GM13977 (cell line): ENCODE measurements at regions not wholly inside any gene's neighbourhood (a gene's known extent, or its start where the extent isn't known, plus 50 kb on each side); places are given as distances from the start of the nearest gene placed in this dataset.

Experiments used
- DNase-seq: peaks from one replicate; pipeline ENCODE4 v3.0.0; 2012; ENCODE audit warnings: low spot score
- in situ Hi-C: fragments of 300-500 bp; cut with MboI; formaldehyde crosslinking; loops from one replicate; pipeline ENCODE4 v1.12.0; 2022; ENCODE audit warnings: low sequenced_read_pairs, low pct_unique_long_range_greater_than_20kb, mixed read lengths, inconsistent platforms; ENCODE audit not compliant: unreplicated experiment
- TF ChIP-seq, protein P1 (sequence below): IDR thresholded peaks from 2 replicates; pipeline ENCODE4 v1.5.1; 2012; ENCODE audit warnings: mild to moderate bottlenecking, control low read depth; ENCODE audit not compliant: insufficient read depth; ENCODE audit errors: extremely low read depth, missing control alignments

DNA sequence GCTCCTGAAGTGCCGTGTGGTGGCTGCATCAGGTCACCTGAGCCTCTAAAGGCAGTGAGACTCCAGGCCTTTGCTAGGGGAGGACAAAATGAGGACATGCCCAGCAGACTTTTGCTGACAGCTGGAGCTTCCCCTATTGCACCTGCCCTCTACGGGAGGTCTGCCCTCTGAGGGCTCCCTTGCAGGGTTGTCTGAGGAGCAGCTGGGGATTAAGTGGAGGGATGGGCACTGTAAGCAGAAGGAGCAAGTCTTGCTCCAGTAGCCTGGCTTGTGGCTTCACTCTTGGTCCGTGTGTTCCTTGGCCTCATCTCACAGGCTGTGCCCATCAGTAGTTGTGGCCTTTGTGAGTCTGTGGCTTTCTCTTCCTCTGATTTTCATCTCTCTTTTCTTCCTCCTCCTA is 66.9 kb upstream of the NRXN3 start:
- DNase-seq = no peak
- in situ Hi-C loops = no loop called here
- TF ChIP-seq, protein P1, sequence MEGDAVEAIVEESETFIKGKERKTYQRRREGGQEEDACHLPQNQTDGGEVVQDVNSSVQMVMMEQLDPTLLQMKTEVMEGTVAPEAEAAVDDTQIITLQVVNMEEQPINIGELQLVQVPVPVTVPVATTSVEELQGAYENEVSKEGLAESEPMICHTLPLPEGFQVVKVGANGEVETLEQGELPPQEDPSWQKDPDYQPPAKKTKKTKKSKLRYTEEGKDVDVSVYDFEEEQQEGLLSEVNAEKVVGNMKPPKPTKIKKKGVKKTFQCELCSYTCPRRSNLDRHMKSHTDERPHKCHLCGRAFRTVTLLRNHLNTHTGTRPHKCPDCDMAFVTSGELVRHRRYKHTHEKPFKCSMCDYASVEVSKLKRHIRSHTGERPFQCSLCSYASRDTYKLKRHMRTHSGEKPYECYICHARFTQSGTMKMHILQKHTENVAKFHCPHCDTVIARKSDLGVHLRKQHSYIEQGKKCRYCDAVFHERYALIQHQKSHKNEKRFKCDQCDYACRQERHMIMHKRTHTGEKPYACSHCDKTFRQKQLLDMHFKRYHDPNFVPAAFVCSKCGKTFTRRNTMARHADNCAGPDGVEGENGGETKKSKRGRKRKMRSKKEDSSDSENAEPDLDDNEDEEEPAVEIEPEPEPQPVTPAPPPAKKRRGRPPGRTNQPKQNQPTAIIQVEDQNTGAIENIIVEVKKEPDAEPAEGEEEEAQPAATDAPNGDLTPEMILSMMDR = no peak

DNA sequence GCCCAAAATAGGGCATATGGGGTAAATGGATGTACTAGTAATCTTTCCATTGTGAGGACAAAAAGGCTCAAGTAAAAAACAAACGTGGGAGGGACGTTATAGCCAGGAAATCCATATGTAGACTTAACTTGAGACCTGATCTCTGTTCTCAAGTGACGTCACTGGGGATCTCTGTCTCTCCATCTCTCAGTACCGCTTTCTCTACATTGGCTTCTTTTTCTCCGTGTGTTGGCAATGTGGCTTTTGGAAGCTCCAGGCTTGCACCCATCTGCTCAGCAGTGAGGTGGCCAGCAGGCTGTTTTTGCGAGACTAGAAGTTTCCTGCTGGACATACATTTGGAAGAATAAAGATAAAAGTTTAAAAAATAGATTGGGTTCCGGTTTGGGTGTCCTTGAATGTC is 66.0 kb upstream of the NRXN3 start:
- in situ Hi-C loops = no loop called here
- no peak for DNase-seq
- TF ChIP-seq, protein P1 = no peak

DNA sequence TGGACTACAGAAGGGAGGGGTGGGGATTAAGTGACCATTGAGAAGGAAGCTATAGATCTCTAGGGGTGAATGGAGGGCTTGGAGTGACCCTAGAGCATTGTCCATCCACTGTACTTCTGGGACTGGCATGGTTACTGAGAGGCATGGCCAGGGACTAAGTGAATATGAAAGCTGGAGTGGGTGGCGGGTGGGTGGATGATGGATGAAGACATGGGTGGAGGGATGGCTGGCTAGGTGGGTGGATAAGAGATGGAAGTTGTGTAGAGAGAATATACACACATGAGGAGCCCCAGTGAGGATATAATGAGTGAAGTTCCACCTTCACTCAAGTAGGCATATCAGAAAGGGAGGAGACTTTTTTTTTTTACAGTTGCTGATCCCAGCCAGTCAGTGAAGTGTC is 65.5 kb upstream of the NRXN3 start:
- no peak for DNase-seq
- TF ChIP-seq, protein P1 = no peak
- in situ Hi-C loops = no loop called here

DNA sequence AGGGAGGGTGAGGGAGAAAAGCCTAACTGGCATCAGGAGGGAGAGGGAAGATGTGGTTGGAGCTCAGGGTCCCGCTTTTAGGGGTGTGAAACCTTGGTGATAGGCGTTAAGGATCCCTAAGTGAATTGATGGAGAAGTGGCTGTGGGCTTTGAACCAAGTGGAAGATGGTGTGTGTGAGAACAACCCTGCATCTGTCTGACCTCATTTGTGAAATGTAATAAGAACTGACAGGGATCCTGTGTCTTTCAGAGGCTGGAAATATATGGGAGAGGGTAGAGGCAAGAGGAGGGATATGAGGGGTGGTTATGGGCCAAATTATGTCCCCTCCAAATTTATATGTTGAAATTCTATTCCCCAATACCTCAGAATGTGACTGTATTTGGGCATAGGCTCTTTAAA is 63.8 kb upstream of the NRXN3 start:
- TF ChIP-seq, protein P1 = no peak
- in situ Hi-C loops = no loop called here
- DNase-seq = no peak

DNA sequence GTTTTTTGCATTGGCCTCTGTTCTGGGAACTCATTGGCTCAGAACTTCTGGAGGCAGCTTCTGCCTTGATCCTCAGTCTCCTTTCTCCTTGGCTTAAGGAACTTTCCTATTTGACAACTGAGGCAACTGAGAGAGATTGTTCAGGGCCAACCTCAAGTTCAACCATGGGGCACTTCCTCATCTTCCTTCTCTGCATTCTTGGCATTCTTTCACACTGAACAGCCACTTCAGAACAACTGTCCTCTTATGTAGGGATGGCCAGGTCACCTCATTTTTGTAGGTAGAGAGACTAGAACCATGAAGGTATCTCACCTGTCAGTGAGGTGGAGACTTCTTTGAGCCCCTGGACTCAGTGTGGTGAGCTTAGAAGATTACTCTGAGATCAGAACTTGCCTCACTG is 63.0 kb upstream of the NRXN3 start:
- no peak for DNase-seq
- TF ChIP-seq, protein P1 = no peak
- in situ Hi-C loops = no loop called here

DNA sequence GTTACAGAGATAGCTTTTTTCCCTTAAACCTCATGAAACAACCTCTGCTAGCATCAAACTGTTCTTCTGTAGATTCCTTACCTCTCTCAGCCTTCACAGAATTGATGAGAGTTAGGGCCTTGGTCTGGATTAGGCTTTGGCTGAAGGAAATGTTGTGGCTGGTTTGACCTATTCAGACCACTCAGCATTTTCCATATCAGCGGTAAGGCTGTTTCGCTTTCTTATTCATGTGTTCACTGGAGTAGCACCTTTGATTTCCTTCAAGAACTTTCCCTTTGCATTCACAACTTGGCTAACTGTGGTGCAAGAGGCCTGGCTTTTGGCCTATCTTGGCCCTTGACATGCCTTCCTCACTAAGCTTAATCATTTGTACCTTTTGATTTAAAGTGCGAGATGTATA is 50.7 kb upstream of the NRXN3 start:
- TF ChIP-seq, protein P1 = no peak
- DNase-seq = no peak
- in situ Hi-C loops = no loop called here
